ENCODE measurements at regions not wholly inside any gene's neighbourhood (a gene's known extent, or its start where the extent isn't known, plus 50 kb on each side); places are given as distances from the start of the nearest gene placed in this dataset.

DNA sequence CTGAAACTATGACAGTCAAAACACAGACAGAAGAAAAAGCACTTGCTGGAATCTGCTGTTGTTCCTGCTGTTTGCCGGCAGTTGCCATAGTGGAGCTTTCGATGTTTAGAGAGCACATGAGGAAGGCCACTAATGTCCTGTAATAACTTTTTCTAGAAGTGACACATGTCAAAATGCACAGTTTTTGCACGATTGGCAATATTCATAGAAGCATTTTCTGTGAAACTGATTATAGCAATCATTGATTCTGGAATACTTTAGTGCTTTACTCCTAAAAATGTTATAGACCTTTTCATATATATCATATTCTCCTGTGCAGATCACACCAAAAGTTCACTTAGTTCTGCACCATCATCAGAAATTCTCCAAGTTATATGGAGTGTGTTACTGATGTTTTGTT lies 407.0 kb upstream of the SOX9 start:
- Histone ChIP-seq H3K4me1 (ENCODE audit: control insufficient read depth in 1 of 2, insufficient read depth in 2 of 2, low read length in 2 of 2) (no peaks in the 10 kb centered on the region), H3K27me3 (ENCODE audit: control insufficient read depth in 1 of 2, insufficient read depth in 2 of 2, low read length in 1 of 2) (no peaks in the 10 kb centered on the region), H3K27ac (ENCODE audit: low read depth in 1 of 2, low read length in 2 of 2) (no peak overlapping the region), H3K4me3 (ENCODE audit: low read length in 2 of 2) (no peak overlapping the region), H3K9me3 (ENCODE audit: control insufficient read depth, low read length) (no peaks in the 10 kb centered on the region), H3K36me3 (ENCODE audit: control insufficient read depth in 1 of 2, insufficient read depth in 2 of 2, low read length in 1 of 2) (no peaks in the 10 kb centered on the region)
- WGBS, 2 donors: 11 to 20% methylated on average over 3 of the region's 3 CpGs
- no peak for ATAC-seq (ENCODE audit: low FRiP score)
- no peak for DNase-seq
- intact Hi-C loops (cut with DNase I): no loop called here

DNA sequence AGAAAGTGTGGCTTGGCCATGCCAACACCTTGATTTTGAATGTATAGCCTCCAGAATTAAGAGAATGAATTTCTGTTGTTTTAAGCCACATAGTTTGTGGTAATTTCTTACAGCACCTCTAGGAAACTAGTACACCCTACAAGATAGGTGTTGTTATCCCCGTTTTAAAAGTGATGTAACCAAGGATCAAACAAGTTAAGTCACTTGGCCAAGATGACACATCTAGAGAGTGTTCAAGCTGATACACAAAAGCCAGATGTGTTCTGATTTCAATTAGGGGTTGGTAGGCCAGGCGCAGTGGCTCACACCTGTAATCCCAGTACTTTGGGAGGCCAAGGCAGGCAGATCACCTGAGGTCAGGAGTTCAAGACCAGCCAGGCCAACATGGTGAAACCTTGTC lies 396.5 kb upstream of the SOX9 start:
- WGBS, 2 donors: 87 to 89% methylated on average over 2 of the region's 2 CpGs
- Histone ChIP-seq H3K27me3 (ENCODE audit: control insufficient read depth in 1 of 2, insufficient read depth in 2 of 2, low read length in 1 of 2) (peaks cover 0 to 3% of the 10 kb centered on the region in 2 donors), H3K4me1 (ENCODE audit: control insufficient read depth in 1 of 2, insufficient read depth in 2 of 2, low read length in 2 of 2) (no peaks in the 10 kb centered on the region), H3K4me3 (ENCODE audit: low read length in 2 of 2) (no peak overlapping the region), H3K9me3 (ENCODE audit: control insufficient read depth, low read length) (no peaks in the 10 kb centered on the region), H3K27ac (ENCODE audit: low read depth in 1 of 2, low read length in 2 of 2) (no peak overlapping the region), H3K36me3 (ENCODE audit: control insufficient read depth in 1 of 2, insufficient read depth in 2 of 2, low read length in 1 of 2) (no peaks in the 10 kb centered on the region)
- ATAC-seq (ENCODE audit: low FRiP score) (no peak), DNase-seq (no peak)
- intact Hi-C loops (cut with DNase I): no loop called here

DNA sequence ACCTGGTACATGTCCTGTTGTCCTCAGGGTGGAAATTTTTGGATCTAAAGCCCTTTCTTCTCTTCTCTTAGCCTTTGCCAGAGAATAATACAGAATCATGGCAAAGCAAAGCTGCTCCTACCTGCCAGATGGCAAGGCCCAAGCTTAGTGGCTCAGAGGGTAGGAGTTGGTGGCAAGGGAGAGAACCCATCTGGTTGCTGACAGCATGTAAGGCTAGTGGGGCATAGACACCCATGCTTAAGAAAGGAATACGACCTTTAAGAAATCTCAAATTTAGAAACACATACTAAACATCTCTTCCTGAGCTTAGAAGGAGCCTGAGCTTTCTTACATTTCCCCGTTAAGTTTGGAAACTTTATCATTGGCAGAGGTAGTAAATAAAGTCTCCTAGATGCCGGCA lies 395.0 kb upstream of the SOX9 start:
- Histone ChIP-seq H3K4me1 (ENCODE audit: control insufficient read depth in 1 of 2, insufficient read depth in 2 of 2, low read length in 2 of 2) (no peaks in the 10 kb centered on the region), H3K36me3 (ENCODE audit: control insufficient read depth in 1 of 2, insufficient read depth in 2 of 2, low read length in 1 of 2) (no peaks in the 10 kb centered on the region), H3K27ac (ENCODE audit: low read depth in 1 of 2, low read length in 2 of 2) (no peak overlapping the region), H3K27me3 (ENCODE audit: control insufficient read depth in 1 of 2, insufficient read depth in 2 of 2, low read length in 1 of 2) (peaks cover 0 to 3% of the 10 kb centered on the region in 2 donors), H3K9me3 (ENCODE audit: control insufficient read depth, low read length) (no peaks in the 10 kb centered on the region), H3K4me3 (ENCODE audit: low read length in 2 of 2) (no peak overlapping the region)
- WGBS, 2 donors: 69 to 71% methylated on average over 3 of the region's 3 CpGs
- intact Hi-C loops (cut with DNase I): no loop called here
- DNase-seq: no peak
- no peak for ATAC-seq (ENCODE audit: low FRiP score)

DNA sequence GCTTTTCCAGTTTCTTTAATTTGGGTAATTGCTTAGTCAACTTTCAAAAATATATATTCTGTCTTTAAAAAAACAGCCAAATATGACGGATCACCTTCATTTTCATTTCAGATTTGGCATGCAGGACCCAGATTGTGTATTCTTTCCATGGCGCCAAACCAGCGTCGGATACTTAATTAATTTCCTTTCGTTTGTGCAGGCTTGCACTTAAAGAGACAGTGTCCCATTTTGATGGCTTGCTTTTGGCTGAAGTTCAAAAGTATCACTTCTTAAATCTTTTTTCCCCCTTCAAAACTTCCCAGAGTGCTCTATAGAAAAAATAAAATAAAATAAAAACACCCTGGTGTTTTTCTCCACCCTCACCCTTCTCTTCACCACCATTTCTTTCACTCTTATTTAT lies 394.5 kb upstream of the SOX9 start:
- Histone ChIP-seq H3K36me3 (ENCODE audit: control insufficient read depth in 1 of 2, insufficient read depth in 2 of 2, low read length in 1 of 2) (no peaks in the 10 kb centered on the region), H3K27ac (ENCODE audit: low read depth in 1 of 2, low read length in 2 of 2) (no peak overlapping the region), H3K27me3 (ENCODE audit: control insufficient read depth in 1 of 2, insufficient read depth in 2 of 2, low read length in 1 of 2) (peaks cover 0 to 3% of the 10 kb centered on the region in 2 donors), H3K4me3 (ENCODE audit: low read length in 2 of 2) (no peak overlapping the region), H3K9me3 (ENCODE audit: control insufficient read depth, low read length) (no peaks in the 10 kb centered on the region), H3K4me1 (ENCODE audit: control insufficient read depth in 1 of 2, insufficient read depth in 2 of 2, low read length in 2 of 2) (no peaks in the 10 kb centered on the region)
- DNase-seq: no peak
- 12 to 15% methylated on average over 5 of the region's 5 CpGs for WGBS, 2 donors
- no peak for ATAC-seq (ENCODE audit: low FRiP score)
- intact Hi-C loops (cut with DNase I): no loop called here

DNA sequence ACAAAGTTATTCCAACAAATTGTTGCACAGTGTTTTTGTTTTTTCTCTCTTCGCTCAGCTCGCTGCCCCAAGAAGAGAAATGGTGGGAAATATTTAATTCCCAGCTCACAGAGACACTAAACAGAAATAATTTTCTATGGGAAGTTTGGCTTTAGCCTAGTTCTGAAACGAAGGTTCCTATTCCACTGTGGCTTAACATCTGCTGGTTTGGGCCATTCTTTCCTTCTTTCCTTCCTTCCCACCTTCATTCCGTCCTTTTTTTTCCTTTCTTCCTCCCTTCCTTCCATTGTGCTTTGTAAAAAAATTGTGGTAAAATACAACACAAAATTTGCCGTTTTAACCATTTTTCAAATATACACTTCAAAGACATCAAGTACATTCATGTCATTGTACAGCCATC lies 393.5 kb upstream of the SOX9 start:
- Histone ChIP-seq H3K4me3 (ENCODE audit: low read length in 2 of 2) (no peak overlapping the region), H3K36me3 (ENCODE audit: control insufficient read depth in 1 of 2, insufficient read depth in 2 of 2, low read length in 1 of 2) (no peaks in the 10 kb centered on the region), H3K4me1 (ENCODE audit: control insufficient read depth in 1 of 2, insufficient read depth in 2 of 2, low read length in 2 of 2) (no peaks in the 10 kb centered on the region), H3K27ac (ENCODE audit: low read depth in 1 of 2, low read length in 2 of 2) (no peak overlapping the region), H3K9me3 (ENCODE audit: control insufficient read depth, low read length) (no peaks in the 10 kb centered on the region), H3K27me3 (ENCODE audit: control insufficient read depth in 1 of 2, insufficient read depth in 2 of 2, low read length in 1 of 2) (peaks cover 0 to 3% of the 10 kb centered on the region in 2 donors)
- DNase-seq (no peak), ATAC-seq (ENCODE audit: low FRiP score) (no peak)
- intact Hi-C loops (cut with DNase I): no loop called here
- WGBS, 2 donors: 62 to 80% methylated on average over 5 of the region's 5 CpGs

DNA sequence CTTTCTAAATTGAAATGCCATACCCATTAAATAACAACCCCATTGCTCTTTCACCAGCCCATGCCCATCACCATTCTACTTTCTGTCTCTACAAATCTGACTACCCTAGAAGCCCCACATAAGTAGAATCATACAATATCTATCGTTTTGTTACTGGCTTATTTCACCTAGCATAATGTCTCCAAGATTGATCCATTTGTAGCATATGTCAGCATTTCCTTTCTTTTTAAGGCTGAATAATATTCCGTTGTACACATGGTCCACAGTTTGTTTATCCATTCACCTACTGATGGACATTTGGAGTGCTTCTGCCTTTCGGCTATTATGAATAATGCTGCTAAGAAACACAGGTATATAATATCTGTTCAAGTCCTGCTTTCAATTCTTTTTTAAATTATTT lies 393.1 kb upstream of the SOX9 start:
- Histone ChIP-seq H3K27me3 (ENCODE audit: control insufficient read depth in 1 of 2, insufficient read depth in 2 of 2, low read length in 1 of 2) (peaks cover 0 to 3% of the 10 kb centered on the region in 2 donors), H3K4me1 (ENCODE audit: control insufficient read depth in 1 of 2, insufficient read depth in 2 of 2, low read length in 2 of 2) (no peaks in the 10 kb centered on the region), H3K27ac (ENCODE audit: low read depth in 1 of 2, low read length in 2 of 2) (no peak overlapping the region), H3K4me3 (ENCODE audit: low read length in 2 of 2) (no peak overlapping the region), H3K9me3 (ENCODE audit: control insufficient read depth, low read length) (no peaks in the 10 kb centered on the region), H3K36me3 (ENCODE audit: control insufficient read depth in 1 of 2, insufficient read depth in 2 of 2, low read length in 1 of 2) (no peaks in the 10 kb centered on the region)
- DNase-seq: no peak
- intact Hi-C loops (cut with DNase I): no loop called here
- 90 to 92% methylated on average over 3 of the region's 3 CpGs for WGBS, 2 donors
- ATAC-seq (ENCODE audit: low FRiP score): no peak

DNA sequence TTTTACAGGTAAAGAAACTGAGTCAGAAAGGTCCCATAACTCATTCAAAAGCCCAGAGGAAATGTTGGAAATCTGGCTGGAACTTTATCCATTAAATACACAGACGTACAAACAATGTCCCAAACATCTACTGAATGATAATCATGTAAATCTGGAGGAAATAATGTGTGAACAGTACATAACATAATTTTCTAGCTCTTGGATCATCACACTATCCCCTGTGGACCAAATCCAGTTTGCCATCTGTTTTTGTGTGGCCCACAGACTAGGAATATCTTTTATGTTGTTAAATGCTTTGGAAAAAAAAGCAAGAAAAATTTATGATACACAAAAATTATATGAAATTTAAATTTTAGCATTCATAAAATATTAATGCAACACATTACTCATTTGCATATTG lies 389.9 kb upstream of the SOX9 start:
- intact Hi-C loops (cut with DNase I): no loop called here
- 80 to 81% methylated on average over 1 of the region's 1 CpG for WGBS, 2 donors
- Histone ChIP-seq H3K36me3 (ENCODE audit: control insufficient read depth in 1 of 2, insufficient read depth in 2 of 2, low read length in 1 of 2) (no peaks in the 10 kb centered on the region), H3K4me3 (ENCODE audit: low read length in 2 of 2) (no peak overlapping the region), H3K4me1 (ENCODE audit: control insufficient read depth in 1 of 2, insufficient read depth in 2 of 2, low read length in 2 of 2) (no peaks in the 10 kb centered on the region), H3K27ac (ENCODE audit: low read depth in 1 of 2, low read length in 2 of 2) (no peak overlapping the region), H3K27me3 (ENCODE audit: control insufficient read depth in 1 of 2, insufficient read depth in 2 of 2, low read length in 1 of 2) (no peaks in the 10 kb centered on the region), H3K9me3 (ENCODE audit: control insufficient read depth, low read length) (no peaks in the 10 kb centered on the region)
- DNase-seq: no peak
- ATAC-seq (ENCODE audit: low FRiP score): no peak

DNA sequence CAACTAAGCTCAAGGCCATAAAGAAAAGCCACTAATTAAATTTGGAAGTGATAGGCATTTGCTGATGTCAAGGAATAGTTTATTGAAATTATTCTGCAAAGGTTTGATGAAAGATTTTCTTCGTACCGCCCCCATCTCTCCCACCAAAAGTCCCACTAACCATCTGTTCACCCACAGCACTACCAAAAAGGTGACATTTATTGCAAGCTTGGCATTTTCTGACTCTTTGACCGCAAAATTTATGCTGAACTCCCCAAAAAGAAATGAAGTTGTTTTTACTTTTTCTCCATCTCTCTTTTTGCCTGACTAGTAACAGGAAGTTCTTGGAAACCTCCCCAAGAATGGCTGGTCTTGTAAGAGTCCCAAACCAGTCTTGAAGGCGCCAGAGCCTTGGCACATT lies 384.9 kb upstream of the SOX9 start:
- no peaks in the 10 kb centered on the region for H3K36me3 ChIP-seq (ENCODE audit: control insufficient read depth in 1 of 2, insufficient read depth in 2 of 2, low read length in 1 of 2)
- H3K27ac ChIP-seq (ENCODE audit: low read depth in 1 of 2, low read length in 2 of 2): no peak overlapping the region
- H3K4me1 ChIP-seq (ENCODE audit: control insufficient read depth in 1 of 2, insufficient read depth in 2 of 2, low read length in 2 of 2): no peaks in the 10 kb centered on the region
- WGBS, 2 donors: 80 to 83% methylated on average over 4 of the region's 4 CpGs
- intact Hi-C loops (cut with DNase I): no loop called here
- H3K4me3 ChIP-seq (ENCODE audit: low read length in 2 of 2): no peak overlapping the region
- DNase-seq (no peak), ATAC-seq (ENCODE audit: low FRiP score) (no peak)
- H3K9me3 ChIP-seq (ENCODE audit: control insufficient read depth, low read length): no peaks in the 10 kb centered on the region
- H3K27me3 ChIP-seq (ENCODE audit: control insufficient read depth in 1 of 2, insufficient read depth in 2 of 2, low read length in 1 of 2): no peaks in the 10 kb centered on the region

DNA sequence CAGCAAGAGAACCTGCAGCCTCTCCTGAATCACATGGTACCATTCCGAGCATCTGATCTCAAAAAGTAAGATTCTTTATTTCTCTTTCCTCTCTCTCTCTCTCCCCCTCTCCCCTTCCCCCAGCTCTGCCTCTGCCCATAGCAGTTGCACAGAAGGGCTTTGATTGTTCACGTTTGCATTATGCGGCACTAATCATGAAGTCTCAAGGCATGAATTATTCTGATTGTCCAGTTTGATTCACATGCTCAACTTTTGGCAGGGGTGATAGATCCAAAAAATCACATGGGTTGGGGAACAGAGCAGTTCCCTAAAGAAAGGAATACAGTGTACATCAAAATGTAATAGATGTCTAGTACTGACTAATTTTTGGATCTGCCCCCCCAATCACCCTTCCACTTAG lies 380.0 kb upstream of the SOX9 start:
- DNase-seq: no peak
- H3K36me3 ChIP-seq (ENCODE audit: control insufficient read depth in 1 of 2, insufficient read depth in 2 of 2, low read length in 1 of 2): no peaks in the 10 kb centered on the region
- H3K4me3 ChIP-seq (ENCODE audit: low read length in 2 of 2): no peak overlapping the region
- WGBS, 2 donors: 74 to 80% methylated on average over 3 of the region's 3 CpGs
- no peaks in the 10 kb centered on the region for H3K9me3 ChIP-seq (ENCODE audit: control insufficient read depth, low read length)
- no peaks in the 10 kb centered on the region for H3K27me3 ChIP-seq (ENCODE audit: control insufficient read depth in 1 of 2, insufficient read depth in 2 of 2, low read length in 1 of 2)
- H3K4me1 ChIP-seq (ENCODE audit: control insufficient read depth in 1 of 2, insufficient read depth in 2 of 2, low read length in 2 of 2): no peaks in the 10 kb centered on the region
- no peak overlapping the region for H3K27ac ChIP-seq (ENCODE audit: low read depth in 1 of 2, low read length in 2 of 2)
- no peak for ATAC-seq (ENCODE audit: low FRiP score)
- intact Hi-C loops (cut with DNase I): no loop called here
